ELR (cell line): ENCODE measurements at regions not wholly inside any gene's neighbourhood (a gene's known extent, or its start where the extent isn't known, plus 50 kb on each side); places are given as distances from the start of the nearest gene placed in this dataset.
"Not testable (repeated sequence)": the region's sequence is repeated elsewhere in the genome, so short reads cannot be mapped to it uniquely, and the experiment has no call there.

Experiments
- DNase-seq: peaks from one replicate; pipeline ENCODE4 v3.0.0-alpha.2; 2015; ENCODE audit warnings: low read depth

DNA sequence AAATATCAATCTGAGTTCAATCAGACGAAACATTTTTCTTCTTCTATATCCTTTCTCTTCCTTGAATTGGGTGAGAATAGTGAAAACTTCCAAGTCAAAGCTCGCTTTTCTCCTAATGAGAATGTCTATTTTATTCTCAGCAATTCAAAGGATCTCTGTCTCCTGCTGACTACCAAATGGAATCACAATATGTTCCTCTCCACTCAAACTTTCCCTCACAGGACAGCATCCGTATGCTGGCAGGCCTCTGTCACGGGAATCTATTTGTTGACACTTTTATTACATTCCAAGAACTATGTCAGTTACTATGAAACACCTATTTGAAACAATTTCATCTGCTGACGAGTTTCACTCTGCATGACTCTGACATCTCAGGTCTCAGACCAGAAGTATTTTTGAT, 1196.6 kb downstream of the CDH11 start:
- DNase-seq = no peak

DNA sequence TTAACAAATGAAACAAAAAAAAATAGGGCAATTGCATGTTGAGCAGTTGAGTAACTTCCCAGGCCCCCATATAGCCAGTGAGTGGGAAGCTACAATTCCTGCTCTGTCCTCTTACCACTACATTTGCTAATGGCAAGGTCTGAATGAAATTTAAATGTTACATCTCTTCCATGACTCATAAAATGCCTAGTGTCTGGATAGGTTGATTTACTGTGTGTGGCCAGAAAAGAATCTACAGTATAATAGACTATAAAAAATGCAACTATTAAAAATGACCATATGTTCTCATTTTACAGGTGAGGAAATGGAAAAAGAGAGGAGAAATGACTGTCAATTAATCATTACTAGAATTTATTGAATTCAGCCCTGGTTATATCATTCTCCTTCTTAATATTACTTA, 1199.3 kb downstream of the CDH11 start:
- DNase-seq = no peak

DNA sequence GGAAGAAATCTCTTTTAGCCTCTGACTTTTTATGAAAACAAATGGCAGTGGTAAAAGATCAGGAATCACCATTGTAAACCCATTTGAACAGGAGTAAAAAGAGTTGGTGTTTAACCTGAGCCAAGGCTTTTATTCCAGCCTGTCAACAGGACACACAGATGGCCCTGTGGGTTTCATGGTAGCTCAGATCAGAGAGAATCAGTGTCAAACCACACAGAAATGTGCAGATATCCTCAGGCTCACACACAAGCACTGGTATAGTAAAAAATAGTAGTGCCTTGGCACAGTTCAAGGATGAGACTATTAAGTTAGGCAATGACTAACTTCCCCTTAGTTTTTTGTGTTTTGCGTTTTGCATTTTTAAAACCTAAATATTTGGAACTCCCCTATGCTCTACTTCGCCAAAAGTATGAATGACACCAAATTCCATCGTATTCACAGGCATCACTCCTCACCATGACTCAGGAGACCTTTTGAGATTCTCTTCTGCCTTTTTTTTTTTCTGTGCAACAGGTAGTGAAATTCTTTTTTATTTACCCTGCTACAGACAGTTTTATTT, 1200.0 kb downstream of the CDH11 start:
- no peak for DNase-seq

DNA sequence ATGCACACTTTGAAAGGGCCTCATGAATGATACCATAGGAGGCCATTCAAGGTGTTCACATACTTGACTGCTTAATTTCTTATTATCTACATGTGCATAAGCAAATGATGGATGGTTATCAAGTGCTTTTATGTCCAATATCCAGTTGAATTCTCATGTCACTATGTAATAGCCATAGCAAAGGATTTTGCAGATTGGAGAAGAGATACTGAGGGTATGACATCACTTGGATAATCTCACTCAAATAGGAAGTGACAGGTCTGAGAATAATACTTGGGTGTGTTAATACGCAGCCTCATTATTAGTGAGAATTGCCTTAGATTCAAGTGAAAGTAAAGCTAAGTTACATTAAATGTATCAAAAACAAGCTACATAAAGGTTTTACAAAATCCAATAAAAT, 1208.6 kb downstream of the CDH11 start:
- no peak for DNase-seq

DNA sequence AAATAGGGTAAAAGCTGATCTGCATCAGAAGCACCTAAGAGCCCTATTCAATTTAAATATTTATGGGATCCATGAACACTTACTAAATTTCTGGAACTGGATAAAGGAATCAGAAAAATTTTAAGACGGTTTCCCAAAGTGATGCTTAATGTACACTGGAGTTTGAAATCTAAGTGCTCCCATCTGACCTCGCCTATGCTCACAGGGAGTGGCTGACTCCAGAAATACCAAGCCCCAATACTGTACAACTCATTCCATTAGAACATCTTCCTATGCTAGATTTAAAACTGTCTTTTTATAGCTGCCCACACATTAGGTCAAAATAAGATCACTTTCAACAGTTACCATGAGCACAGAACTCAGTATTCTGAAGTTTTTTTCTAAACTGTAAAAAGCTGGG, 1214.6 kb downstream of the CDH11 start:
- no peak for DNase-seq

DNA sequence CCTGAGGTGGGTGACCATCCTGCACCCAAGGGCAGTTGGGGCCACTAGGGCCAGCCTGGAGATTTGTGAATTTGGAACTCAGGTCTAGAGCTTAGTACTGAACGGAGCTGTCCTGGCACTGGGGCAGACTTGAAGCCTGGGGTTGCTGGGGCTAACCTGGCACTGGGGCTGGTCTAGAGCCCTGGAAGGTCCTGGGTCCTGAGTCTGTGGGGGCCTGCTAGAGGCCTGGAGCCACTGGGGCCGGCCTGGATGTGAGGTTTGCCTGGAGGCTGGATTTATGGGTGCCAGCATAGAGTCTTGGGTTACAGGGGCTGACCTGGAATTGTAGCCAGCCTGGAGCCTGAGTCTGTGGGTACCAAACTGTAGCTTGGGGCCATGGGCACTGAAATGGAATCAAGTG, 1216.9 kb downstream of the CDH11 start:
- DNase-seq = no peak

DNA sequence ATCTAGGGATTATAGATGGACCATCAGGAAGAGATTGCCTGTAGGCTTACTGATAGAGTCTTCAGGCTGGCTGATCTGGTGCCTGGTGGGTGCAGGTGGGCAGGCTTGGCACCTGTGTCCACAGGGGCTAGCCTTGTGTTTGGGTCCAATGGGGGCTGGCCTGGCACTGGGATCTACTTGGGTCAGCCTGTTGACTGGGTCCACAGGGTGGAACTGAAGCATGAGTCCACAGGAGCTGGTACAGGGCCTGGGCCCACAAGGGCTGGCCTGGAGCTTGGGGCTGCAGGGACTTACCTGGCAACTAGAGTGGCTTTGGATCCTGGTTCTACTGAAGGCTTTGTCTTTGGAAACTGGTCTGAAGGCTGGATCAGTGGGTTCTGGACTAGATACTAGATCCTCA, 1217.7 kb downstream of the CDH11 start:
- DNase-seq = no peak

DNA sequence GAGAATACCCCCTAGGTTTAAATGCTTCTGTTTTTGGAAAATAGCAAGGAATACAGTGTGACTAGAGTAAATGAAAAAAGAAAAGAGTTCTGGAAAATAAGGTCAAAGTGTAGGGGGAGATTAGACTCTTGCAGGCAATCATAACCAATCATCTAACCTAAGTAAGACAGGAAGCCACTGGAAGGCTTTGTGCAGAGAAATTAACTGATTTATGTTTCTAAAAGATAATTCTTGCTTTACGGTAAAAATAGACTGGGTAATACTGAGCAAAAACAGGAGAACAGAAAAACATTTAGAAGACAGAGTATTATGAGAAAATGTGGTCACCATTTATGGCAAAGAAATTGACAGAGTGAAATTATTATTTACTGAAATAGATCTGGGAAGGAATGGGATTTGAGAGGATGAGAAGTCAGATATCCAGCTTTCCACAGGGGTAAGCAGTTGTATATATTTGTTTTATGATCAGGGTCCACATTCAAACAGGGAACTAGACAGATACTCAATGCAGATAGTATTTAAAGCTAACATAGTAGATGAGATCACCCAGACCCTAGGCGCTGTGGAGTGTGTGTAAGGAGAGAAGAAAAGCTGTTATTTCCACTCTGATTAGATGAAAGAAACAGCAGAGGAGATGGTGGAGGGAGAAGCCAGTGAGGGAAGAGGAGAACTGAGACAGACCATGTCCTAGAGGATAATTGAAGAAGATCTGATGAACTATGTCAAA, 1225.3 kb downstream of the CDH11 start:
- no peak for DNase-seq

DNA sequence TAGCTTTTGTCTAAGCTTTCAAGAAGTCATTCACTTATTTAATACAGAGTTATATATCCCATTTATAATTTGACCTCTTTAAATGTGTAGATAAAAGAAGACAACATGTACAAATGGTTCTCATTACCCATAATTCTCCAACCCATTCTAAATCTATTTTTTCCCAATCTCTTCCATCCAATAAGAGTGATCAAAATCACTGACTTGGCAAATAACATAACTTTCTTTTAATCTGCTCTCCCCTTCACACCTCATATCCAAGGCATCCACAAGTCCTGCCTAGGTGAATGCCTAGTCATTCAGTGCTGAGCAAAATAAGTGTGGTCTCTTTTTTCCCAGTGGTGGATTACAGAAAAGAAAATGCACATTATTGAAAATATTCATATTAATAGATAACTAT, 1231.1 kb downstream of the CDH11 start:
- DNase-seq = no peak

DNA sequence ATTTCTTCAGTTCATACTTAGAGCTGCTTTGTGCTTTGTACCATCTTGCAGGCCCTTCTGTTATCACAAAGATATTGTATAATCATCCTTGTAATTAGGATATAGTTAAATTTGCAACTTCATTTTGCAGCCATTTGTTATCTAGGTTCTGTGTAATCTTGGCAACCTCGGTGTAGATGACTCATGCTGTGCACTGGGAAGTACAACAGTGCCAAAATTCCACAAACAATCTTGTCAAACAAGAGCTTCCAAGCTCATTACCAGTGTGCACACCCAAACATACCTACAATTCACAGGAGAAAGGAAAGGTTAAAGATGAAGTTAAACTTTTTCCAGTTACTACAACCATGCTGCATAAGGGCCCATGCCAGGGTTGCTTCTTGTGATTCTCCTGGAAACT, 1231.8 kb downstream of the CDH11 start:
- no peak for DNase-seq

DNA sequence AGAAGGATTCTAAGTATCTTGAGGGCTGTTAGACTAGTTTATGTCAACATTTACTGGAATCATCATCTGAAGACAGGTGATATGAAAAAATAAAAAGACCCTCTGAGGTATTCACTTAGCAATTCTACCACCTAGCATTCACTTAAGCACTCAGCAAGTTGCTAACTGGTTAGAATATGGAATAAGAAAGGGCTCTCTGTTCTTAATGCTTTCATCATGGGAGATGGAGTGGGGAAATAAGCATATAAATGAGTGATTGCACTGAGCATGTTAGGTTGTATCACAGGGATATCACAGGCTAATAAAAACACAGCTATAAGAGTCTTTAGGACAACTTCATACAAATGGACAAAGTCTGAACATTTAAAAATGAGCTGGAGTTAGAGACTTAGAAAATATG, 1238.8 kb downstream of the CDH11 start:
- DNase-seq = no peak

DNA sequence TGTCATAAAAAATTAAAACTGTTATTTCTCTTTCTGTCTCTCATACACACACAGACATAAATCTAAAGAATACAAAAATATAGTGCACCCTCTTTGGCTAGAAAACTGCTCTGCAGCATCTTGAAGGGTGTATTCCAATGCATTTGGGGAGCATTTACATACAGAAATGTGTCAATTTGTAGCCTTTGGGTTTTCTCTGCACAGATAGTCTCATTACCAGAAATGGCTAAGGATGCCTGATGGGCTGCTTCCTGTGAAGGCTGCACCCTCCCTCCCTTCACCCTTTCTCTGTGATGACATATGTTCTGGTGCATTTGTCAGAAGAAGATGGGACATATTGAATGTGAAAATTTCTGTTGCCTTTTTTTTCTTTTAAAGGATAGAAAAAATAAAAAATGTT, 1239.3 kb downstream of the CDH11 start:
- no peak for DNase-seq

DNA sequence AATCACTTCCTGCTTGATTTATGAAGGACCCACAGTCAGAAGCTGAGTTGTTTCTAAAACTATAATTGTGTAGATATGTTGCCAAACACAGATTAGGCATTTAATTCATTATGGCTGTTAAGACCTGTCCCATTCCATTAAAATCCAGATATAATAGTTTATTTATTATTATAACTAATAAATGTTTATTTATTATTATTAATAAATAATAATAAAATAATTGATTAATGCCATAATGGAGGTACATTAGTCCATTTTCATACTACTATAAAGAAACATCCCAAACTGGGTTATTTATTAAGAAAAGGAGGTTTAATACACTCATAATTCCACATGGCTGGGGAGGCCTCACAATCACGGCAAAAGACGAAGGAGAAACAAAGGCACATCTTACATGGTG, 1240.9 kb downstream of the CDH11 start:
- no peak for DNase-seq

DNA sequence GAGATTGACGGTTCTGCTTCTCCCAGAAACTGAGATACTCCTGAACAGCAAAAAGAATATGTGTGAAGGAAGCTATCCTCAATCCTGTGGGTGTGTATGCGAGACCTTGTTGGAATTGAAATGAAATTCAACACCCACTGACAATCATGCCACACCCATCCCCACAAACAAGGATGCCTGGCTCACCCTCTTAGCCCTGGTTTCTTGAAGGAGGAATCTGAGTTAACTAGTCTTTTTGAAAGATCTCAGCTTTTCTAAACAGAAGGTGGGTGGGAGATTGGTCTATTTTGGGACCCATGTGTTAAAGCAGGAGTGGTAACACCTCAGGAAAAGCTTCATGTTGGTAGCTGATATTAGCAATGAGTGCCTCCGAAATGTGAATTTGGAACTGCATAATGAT, 1244.5 kb downstream of the CDH11 start:
- DNase-seq = no peak

DNA sequence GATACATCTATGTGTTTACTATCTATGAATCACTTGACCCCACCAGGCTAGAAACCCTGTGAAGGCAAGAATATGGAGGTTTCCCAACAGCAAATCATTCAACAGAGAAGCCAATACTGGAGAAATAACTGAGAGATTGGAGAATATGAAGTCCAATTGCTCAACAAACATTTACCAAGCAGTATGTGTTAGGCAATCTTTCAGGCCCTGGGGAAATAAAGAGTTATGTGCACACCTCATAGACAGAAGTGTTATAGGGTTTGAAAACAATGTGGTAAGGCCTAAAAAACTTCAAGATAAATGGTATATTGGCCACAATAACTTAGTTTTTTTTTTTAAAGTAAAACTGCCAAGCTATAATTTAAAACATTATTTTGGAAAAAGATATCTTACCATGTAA, 1245.8 kb downstream of the CDH11 start:
- no peak for DNase-seq

DNA sequence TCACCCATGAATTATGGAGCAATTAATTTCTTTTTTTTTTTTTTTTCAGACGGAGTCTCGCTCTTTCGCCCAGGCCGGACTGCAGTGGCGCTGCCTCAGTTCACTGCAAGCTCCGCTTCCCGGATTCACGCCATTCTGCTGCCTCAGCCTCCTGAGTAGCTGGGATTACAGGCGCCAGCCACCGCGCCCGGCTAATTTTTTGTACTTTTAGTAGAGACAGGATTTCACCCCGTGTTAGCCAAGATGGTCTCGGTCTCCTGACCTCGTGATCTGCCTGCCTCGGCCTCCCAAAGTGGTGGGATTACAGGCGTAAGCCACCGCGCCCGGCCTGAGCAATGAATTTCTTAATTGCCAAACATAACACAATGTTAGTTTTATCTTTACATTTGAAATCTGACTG, 1261.2 kb downstream of the CDH11 start:
- not testable (repeated sequence) for DNase-seq

DNA sequence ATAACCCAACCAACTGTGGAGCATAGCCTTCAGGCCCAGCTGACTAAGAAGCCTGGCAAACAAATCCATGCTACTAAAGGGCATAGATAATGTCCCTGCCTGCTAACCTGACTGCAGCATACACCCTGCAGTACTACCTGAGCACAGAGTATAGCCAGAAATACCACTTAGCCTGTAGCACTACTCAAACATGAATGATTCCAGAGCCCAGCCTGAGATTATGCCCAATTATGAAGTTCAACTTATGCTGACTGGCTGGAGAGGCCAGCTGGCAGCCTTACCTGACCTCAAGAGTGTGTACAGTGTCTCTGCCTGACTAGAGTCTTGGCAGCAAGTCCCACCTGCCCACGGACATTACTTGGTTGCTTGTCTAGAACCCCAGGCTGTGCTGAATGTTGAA, 1265.3 kb downstream of the CDH11 start:
- no peak for DNase-seq

DNA sequence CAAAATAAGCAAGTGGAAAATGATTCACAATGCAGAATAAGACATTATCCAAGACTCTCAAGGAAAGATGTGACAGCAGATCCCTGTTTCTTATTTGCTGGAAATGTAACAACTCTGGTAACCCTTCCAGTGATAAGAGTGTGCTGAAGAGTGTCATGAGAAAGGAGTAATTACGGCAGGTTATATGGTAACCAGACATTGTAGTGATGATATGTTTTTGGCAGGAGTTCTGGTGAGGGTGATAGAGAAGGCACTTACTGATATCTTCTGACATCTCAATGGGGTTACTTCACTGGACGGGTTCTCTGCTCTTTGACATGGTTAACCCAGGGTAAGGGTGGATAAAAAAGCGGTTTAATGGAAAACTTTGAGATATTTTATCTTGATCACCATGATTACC, 1270.9 kb downstream of the CDH11 start:
- no peak for DNase-seq

DNA sequence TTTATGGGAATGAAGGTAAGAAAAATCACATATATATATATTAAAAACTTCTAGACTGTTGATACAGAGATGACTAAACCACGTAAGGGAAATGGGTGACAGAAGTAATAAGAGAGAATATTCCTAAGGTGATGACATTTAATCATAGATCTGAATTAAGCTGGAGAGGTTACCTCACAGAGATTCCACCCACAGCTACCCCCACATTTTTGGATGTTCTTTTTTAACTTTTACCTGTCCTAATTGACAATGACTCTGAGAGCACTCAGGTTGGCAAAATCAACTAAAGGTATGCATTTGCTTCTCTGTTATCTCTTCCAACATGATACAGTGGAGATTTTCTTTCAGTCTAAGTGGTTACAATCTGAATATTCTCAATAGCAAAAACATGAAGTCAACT, 1280.6 kb downstream of the CDH11 start:
- no peak for DNase-seq

DNA sequence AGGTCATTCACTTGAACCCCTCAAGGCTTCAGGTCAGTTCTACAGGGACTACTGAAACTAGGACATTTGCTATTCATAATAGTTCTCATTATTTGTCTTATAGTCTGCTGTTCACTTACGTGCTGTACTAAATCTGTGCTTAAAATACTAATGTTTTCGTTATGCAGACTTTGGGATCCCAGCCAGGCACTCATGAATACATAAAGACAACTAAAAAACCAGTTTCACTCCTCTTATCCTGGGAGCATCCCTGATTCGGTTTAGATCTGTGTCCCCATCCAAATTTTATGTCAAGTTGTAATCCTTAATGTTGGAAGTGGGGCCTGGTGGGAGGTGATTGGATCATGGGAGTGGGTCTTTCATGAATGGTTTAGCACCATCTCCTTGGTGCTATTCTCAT, 1291.8 kb downstream of the CDH11 start:
- DNase-seq = no peak

DNA sequence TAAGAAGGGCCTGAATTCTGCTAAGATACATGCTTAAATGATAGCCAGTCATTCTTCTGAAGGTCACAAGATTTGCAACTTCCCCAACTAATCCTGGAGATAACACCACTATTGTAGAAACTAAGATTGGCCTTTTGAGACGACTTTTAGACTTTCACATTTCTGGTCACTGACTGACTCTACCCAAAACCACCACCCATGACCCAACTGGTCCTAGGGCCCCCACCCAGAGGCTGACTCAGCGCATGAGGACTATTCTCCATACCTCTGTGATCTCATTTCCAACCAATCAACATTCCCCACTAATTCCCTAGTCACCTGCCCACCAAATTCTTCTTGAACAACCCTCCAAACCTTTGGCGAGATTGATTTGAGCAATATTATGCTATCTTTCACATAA, 1299.0 kb downstream of the CDH11 start:
- no peak for DNase-seq

DNA sequence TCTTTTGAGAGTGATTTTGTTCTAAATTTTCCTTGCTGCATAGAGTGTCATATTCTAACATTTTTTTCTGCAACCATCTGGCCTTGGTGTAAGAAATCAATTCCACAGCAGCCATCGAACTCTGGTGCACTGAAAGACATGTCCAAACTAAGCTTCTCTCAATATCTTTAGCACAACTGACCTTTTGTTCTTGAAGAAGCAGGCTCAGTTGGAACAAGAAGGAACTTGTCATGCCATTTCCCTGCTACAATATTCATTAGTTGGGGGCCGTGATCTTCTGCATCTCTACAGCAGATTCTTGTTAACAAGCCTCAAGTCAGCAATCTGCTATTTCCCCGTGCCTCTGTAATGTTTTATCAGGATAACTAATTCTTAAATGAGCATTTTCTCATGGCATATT, 1305.6 kb downstream of the CDH11 start:
- no peak for DNase-seq

DNA sequence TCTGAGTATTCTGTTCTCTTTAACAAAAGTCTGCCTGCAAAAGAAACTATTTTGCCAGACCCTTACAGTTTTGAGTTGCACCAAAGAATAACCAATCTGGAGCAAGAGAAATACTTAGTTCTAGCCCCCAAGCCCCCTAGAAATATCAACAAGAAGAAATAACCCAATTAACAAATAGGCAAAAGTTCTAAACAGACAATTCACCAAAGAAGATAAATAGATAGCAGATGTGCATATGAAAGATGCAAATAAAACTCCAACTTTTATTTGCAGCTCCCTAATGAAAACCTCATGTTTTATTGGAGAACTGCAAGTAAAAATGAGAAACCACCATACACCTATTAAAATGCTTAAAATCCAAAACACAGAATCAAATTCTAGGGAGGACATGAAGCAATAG, 1308.0 kb downstream of the CDH11 start:
- no peak for DNase-seq

DNA sequence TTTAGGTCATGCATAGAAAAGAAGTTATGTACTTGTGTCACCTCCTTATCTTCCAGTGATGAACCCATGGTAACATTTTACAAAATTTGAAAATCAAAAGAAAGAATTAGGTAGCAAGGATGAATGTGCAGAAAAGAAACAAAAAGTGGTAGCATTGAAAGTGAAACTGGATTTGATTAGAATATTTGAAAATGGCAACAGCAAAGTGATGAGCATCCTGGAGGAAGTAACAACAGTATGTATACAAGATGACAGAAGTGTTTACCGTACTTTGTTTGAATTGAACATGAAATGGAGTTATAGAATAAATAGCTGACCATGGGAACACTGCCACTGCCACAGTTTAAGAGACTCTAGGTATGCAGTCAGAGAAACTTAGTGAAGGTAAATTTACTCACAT, 1313.1 kb downstream of the CDH11 start:
- no peak for DNase-seq
